ENCODE measurements at regions not wholly inside any gene's neighbourhood (a gene's known extent, or its start where the extent isn't known, plus 50 kb on each side); places are given as distances from the start of the nearest gene placed in this dataset.

GRCh38 chr13:34137200-34137599 lies 319.3 kb downstream of the RFC3 start:
- no peaks in the 10 kb centered on the region for H3K4me1 ChIP-seq (ENCODE audit: control insufficient read depth in 1 of 2, insufficient read depth in 2 of 2, low read length in 2 of 2)
- no peak overlapping the region for H3K14ac ChIP-seq (ENCODE audit: low read length)
- H3K79me1 ChIP-seq (ENCODE audit: low read length): no peaks in the 10 kb centered on the region
- H2AFZ ChIP-seq (ENCODE audit: insufficient read depth, low read length, poor library complexity): no peak overlapping the region
- no peak overlapping the region for H3K4me3 ChIP-seq (ENCODE audit: low read depth, low read length)
- no peak overlapping the region for H4K12ac ChIP-seq (ENCODE audit: low read depth, low read length)
- H3K4me2 ChIP-seq (ENCODE audit: low read length): no peak overlapping the region
- WGBS (ENCODE audit: extremely low coverage, insufficient coverage, insufficient read length): no CpG with 5 or more reads among the region's 2 CpGs
- H2BK5ac ChIP-seq (ENCODE audit: low read depth, low read length, poor library complexity): no peak overlapping the region
- H3K9me3 ChIP-seq (ENCODE audit: insufficient read depth, low read depth, low read length): no peaks in the 10 kb centered on the region
- H2BK12ac ChIP-seq (ENCODE audit: low read length): no peak overlapping the region
- no peak overlapping the region for H2AK5ac ChIP-seq (ENCODE audit: low read length)
- H3K27me3 ChIP-seq (ENCODE audit: insufficient read depth, low read length): no peaks in the 10 kb centered on the region
- no peak for DNase-seq
- H3K36me3 ChIP-seq (ENCODE audit: control insufficient read depth in 1 of 2, insufficient read depth in 2 of 2, low read length in 2 of 2): no peaks in the 10 kb centered on the region
- H4K8ac ChIP-seq (ENCODE audit: low read depth, low read length): no peak overlapping the region
- H3K27ac ChIP-seq (ENCODE audit: low read depth, low read length): no peak overlapping the region
- no peak overlapping the region for H3K18ac ChIP-seq (ENCODE audit: low read length)
- H2BK120ac ChIP-seq (ENCODE audit: insufficient read depth, low read length, poor library complexity): no peak overlapping the region
- H4K91ac ChIP-seq (ENCODE audit: low read depth, low read length): no peak overlapping the region
- H3K9ac ChIP-seq (ENCODE audit: low read length): no peak overlapping the region
- H3K4ac ChIP-seq (ENCODE audit: low read depth, low read length): no peak overlapping the region
- no peaks in the 10 kb centered on the region for H3K79me2 ChIP-seq (ENCODE audit: control insufficient read depth, insufficient read depth, low read length, poor library complexity)
- no peak overlapping the region for H3K23ac ChIP-seq (ENCODE audit: low read length)

DNA sequence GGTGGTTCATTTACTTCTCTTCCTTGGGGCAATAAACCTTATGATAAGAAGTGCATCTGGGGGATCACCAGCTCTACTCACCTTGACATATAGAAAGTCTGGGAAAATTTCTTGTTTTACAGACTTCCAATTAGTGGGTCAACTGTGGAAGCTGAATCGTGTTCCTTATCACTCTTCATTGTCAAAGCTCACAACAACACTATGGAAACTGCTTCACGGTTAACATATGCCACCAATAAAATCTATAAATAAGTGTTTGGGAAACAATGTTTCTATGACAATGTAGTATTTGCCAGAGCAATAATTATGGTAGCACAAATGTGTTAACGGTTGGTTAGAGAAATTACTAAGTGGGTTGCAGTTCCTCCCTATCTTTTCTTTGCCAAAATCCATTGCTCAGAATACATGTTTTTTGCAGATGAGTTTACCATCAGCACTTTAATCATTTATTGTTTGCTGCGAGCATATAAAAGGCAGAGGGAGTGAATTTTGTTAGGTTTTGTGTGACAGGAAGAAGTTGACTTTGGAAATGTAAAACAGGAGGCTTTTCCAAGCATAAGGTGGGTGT lies 321.8 kb downstream of the RFC3 start:
- no CpG with 5 or more reads among the region's 4 CpGs for WGBS (ENCODE audit: extremely low coverage, insufficient coverage, insufficient read length)
- Histone ChIP-seq H3K27ac (ENCODE audit: low read depth, low read length) (no peak overlapping the region), H2AK5ac (ENCODE audit: low read length) (no peak overlapping the region)

GRCh38 chr13:34143637-34144036 lies 325.7 kb downstream of the RFC3 start:
- Histone ChIP-seq H2BK120ac (ENCODE audit: insufficient read depth, low read length, poor library complexity) (no peak overlapping the region), H4K12ac (ENCODE audit: low read depth, low read length) (no peak overlapping the region), H3K9ac (ENCODE audit: low read length) (no peak overlapping the region), H3K18ac (ENCODE audit: low read length) (no peak overlapping the region), H3K4me2 (ENCODE audit: low read length) (no peak overlapping the region), H3K4me3 (ENCODE audit: low read depth, low read length) (no peak overlapping the region), H2BK5ac (ENCODE audit: low read depth, low read length, poor library complexity) (no peak overlapping the region), H3K14ac (ENCODE audit: low read length) (no peak overlapping the region), H4K91ac (ENCODE audit: low read depth, low read length) (no peak overlapping the region), H3K4ac (ENCODE audit: low read depth, low read length) (no peak overlapping the region), H2AK5ac (ENCODE audit: low read length) (no peak overlapping the region), H3K9me3 (ENCODE audit: insufficient read depth, low read depth, low read length) (no peaks in the 10 kb centered on the region), H2AFZ (ENCODE audit: insufficient read depth, low read length, poor library complexity) (no peak overlapping the region), H3K79me1 (ENCODE audit: low read length) (no peaks in the 10 kb centered on the region), H3K4me1 (ENCODE audit: control insufficient read depth in 1 of 2, insufficient read depth in 2 of 2, low read length in 2 of 2) (no peaks in the 10 kb centered on the region), H2BK12ac (ENCODE audit: low read length) (no peak overlapping the region), H3K36me3 (ENCODE audit: control insufficient read depth in 1 of 2, insufficient read depth in 2 of 2, low read length in 2 of 2) (no peaks in the 10 kb centered on the region), H3K27ac (ENCODE audit: low read depth, low read length) (no peak overlapping the region), H3K23ac (ENCODE audit: low read length) (no peak overlapping the region), H3K27me3 (ENCODE audit: insufficient read depth, low read length) (no peaks in the 10 kb centered on the region), H3K79me2 (ENCODE audit: control insufficient read depth, insufficient read depth, low read length, poor library complexity) (no peaks in the 10 kb centered on the region), H4K8ac (ENCODE audit: low read depth, low read length) (no peak overlapping the region)
- DNase-seq: no peak
- WGBS (ENCODE audit: extremely low coverage, insufficient coverage, insufficient read length): no CpG with 5 or more reads among the region's 1 CpG

More for the DNA sequence above, 321.8 kb downstream of the RFC3 start:
- H3K9me3 ChIP-seq (ENCODE audit: insufficient read depth, low read depth, low read length): no peaks in the 10 kb centered on the region
- H3K9ac ChIP-seq (ENCODE audit: low read length): no peak overlapping the region
- no peak overlapping the region for H2BK5ac ChIP-seq (ENCODE audit: low read depth, low read length, poor library complexity)
- H2BK12ac ChIP-seq (ENCODE audit: low read length): no peak overlapping the region
- H3K79me1 ChIP-seq (ENCODE audit: low read length): no peaks in the 10 kb centered on the region
- no peaks in the 10 kb centered on the region for H3K79me2 ChIP-seq (ENCODE audit: control insufficient read depth, insufficient read depth, low read length, poor library complexity)
- no peak overlapping the region for H4K12ac ChIP-seq (ENCODE audit: low read depth, low read length)
- no peak overlapping the region for H3K4me3 ChIP-seq (ENCODE audit: low read depth, low read length)
- no peak overlapping the region for H3K4me2 ChIP-seq (ENCODE audit: low read length)
- H3K18ac ChIP-seq (ENCODE audit: low read length): no peak overlapping the region
- H3K4me1 ChIP-seq (ENCODE audit: control insufficient read depth in 1 of 2, insufficient read depth in 2 of 2, low read length in 2 of 2): no peaks in the 10 kb centered on the region
- H2BK120ac ChIP-seq (ENCODE audit: insufficient read depth, low read length, poor library complexity): no peak overlapping the region
- H3K27me3 ChIP-seq (ENCODE audit: insufficient read depth, low read length): no peaks in the 10 kb centered on the region
- H4K91ac ChIP-seq (ENCODE audit: low read depth, low read length): no peak overlapping the region
- H2AFZ ChIP-seq (ENCODE audit: insufficient read depth, low read length, poor library complexity): no peak overlapping the region
- DNase-seq: no peak
- H3K14ac ChIP-seq (ENCODE audit: low read length): no peak overlapping the region
- H3K4ac ChIP-seq (ENCODE audit: low read depth, low read length): no peak overlapping the region
- H3K23ac ChIP-seq (ENCODE audit: low read length): no peak overlapping the region
- H4K8ac ChIP-seq (ENCODE audit: low read depth, low read length): no peak overlapping the region
- H3K36me3 ChIP-seq (ENCODE audit: control insufficient read depth in 1 of 2, insufficient read depth in 2 of 2, low read length in 2 of 2): no peaks in the 10 kb centered on the region

DNA sequence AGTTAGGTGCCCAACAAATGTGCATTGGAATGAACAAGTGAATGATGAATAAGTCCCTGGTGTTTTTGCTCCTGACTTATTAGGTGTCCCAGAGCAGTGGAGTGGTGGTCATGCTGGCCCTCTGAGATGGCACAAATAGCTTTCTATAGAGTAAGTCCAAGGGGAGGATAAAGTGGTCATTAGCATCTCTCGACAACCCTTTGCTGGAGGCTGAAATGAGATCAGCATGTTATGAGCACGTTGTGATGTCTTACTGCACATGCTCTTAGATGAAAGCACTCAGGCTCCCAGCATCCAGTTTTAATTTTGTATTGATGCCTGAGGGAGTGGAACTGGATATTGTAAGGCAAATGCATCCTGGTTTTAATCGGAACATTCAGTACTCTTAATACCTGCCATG lies 326.2 kb downstream of the RFC3 start:
- Histone ChIP-seq H2BK120ac (ENCODE audit: insufficient read depth, low read length, poor library complexity) (no peak overlapping the region), H3K36me3 (ENCODE audit: control insufficient read depth in 1 of 2, insufficient read depth in 2 of 2, low read length in 2 of 2) (no peaks in the 10 kb centered on the region), H4K8ac (ENCODE audit: low read depth, low read length) (no peak overlapping the region), H3K79me1 (ENCODE audit: low read length) (no peaks in the 10 kb centered on the region), H2AFZ (ENCODE audit: insufficient read depth, low read length, poor library complexity) (no peak overlapping the region), H2BK12ac (ENCODE audit: low read length) (no peak overlapping the region), H4K91ac (ENCODE audit: low read depth, low read length) (no peak overlapping the region), H3K18ac (ENCODE audit: low read length) (no peak overlapping the region), H3K27me3 (ENCODE audit: insufficient read depth, low read length) (no peaks in the 10 kb centered on the region), H3K9ac (ENCODE audit: low read length) (no peak overlapping the region), H4K12ac (ENCODE audit: low read depth, low read length) (no peak overlapping the region), H3K4me1 (ENCODE audit: control insufficient read depth in 1 of 2, insufficient read depth in 2 of 2, low read length in 2 of 2) (no peaks in the 10 kb centered on the region), H3K4me2 (ENCODE audit: low read length) (no peak overlapping the region), H3K79me2 (ENCODE audit: control insufficient read depth, insufficient read depth, low read length, poor library complexity) (no peaks in the 10 kb centered on the region), H3K27ac (ENCODE audit: low read depth, low read length) (no peak overlapping the region), H3K4ac (ENCODE audit: low read depth, low read length) (no peak overlapping the region), H3K9me3 (ENCODE audit: insufficient read depth, low read depth, low read length) (no peaks in the 10 kb centered on the region), H2BK5ac (ENCODE audit: low read depth, low read length, poor library complexity) (no peak overlapping the region), H2AK5ac (ENCODE audit: low read length) (no peak overlapping the region), H3K4me3 (ENCODE audit: low read depth, low read length) (no peak overlapping the region), H3K23ac (ENCODE audit: low read length) (no peak overlapping the region), H3K14ac (ENCODE audit: low read length) (no peak overlapping the region)
- WGBS (ENCODE audit: extremely low coverage, insufficient coverage, insufficient read length): no CpG with 5 or more reads among the region's 3 CpGs
- DNase-seq: no peak

All from trophoblast cell (in vitro differentiated cells and primary cell).